GM23338 (cell line): ENCODE measurements at regions not wholly inside any gene's neighbourhood (a gene's known extent, or its start where the extent isn't known, plus 50 kb on each side); places are given as distances from the start of the nearest gene placed in this dataset.

Experiments
- ATAC-seq: fragments of 200-7000 bp; cut with Tn5 transposase; 3 replicates; pipeline ENCODE4 v1.9.1; 2020
- DNase-seq: peaks from one replicate; pipeline ENCODE4 v3.0.0-alpha.2; 2015; ENCODE audit warnings: low spot score
- H2AFZ ChIP-seq: fragments of 200-600 bp; sonication (generic); 2 replicates; pipeline ENCODE4 v1.8.0; 2016; ENCODE audit warnings: antibody characterized with exemption, mild to moderate bottlenecking, moderate library complexity
- H3F3A ChIP-seq: fragments of 200-600 bp; sonication (generic); replicated peaks from 2 replicates; pipeline ENCODE4 v1.8.0; 2017; ENCODE audit warnings: antibody characterized with exemption, mixed run types, low read depth
- H3K27ac ChIP-seq: fragments of 200-600 bp; sonication (generic); 2 replicates; pipeline ENCODE4 v1.6.1; 2016; ENCODE audit warnings: low read depth
- H3K27me3 ChIP-seq: fragments of 200-600 bp; sonication (generic); 2 replicates; pipeline ENCODE4 v1.8.0; 2016; ENCODE audit warnings: mild to moderate bottlenecking, mixed run types, moderate library complexity; ENCODE audit not compliant: insufficient read depth
- H3K36me3 ChIP-seq: fragments of 200-600 bp; sonication (generic); 2 replicates; pipeline ENCODE4 v1.8.0; 2016; ENCODE audit warnings: mild to moderate bottlenecking; ENCODE audit not compliant: insufficient read depth
- H3K4me1 ChIP-seq: fragments of 200-600 bp; sonication (generic); 2 replicates; pipeline ENCODE4 v1.8.0; 2016; ENCODE audit warnings: mild to moderate bottlenecking, moderate library complexity; ENCODE audit not compliant: insufficient read depth
- H3K4me2 ChIP-seq: fragments of 200-600 bp; sonication (generic); 2 replicates; pipeline ENCODE4 v1.7.1; 2017; ENCODE audit warnings: mixed run types
- H3K4me3 ChIP-seq: fragments of 200-600 bp; sonication (generic); 2 replicates; pipeline ENCODE4 v1.6.1; 2016; ENCODE audit warnings: mixed run types
- H3K79me2 ChIP-seq: fragments of 200-600 bp; sonication (generic); replicated peaks from 2 replicates; pipeline ENCODE4 v1.8.0; 2017; ENCODE audit warnings: mild to moderate bottlenecking; ENCODE audit not compliant: insufficient read depth
- H3K9me2 ChIP-seq: fragments of 200-600 bp; sonication (generic); 2 replicates; pipeline ENCODE4 v1.8.0; 2017; ENCODE audit not compliant: insufficient read depth
- H4K20me1 ChIP-seq: fragments of 200-600 bp; sonication (generic); replicated peaks from 2 replicates; pipeline ENCODE4 v1.8.0; 2017; ENCODE audit warnings: mild to moderate bottlenecking; ENCODE audit not compliant: insufficient read depth
- H3K27ac Mint-ChIP-seq: 2 replicates; pipeline ENCODE4 v1.8.0; 2020; ENCODE audit warnings: inconsistent platforms, mild to moderate bottlenecking, moderate library complexity, mixed read lengths
- H3K27me3 Mint-ChIP-seq: 3 replicates; pipeline ENCODE4 v1.8.0; 2022; ENCODE audit warnings: low read depth, mild to moderate bottlenecking, moderate library complexity, mixed read lengths, inconsistent platforms; ENCODE audit not compliant: insufficient read depth, poor library complexity
- H3K36me3 Mint-ChIP-seq: 3 replicates; pipeline ENCODE4 v1.8.0; 2021; ENCODE audit warnings: low read depth, mild to moderate bottlenecking, inconsistent platforms, moderate library complexity, mixed read lengths
- H3K4me1 Mint-ChIP-seq: 3 replicates; pipeline ENCODE4 v1.8.0; 2020; ENCODE audit warnings: mild to moderate bottlenecking, inconsistent platforms, mixed read lengths
- H3K4me3 Mint-ChIP-seq: 3 replicates; pipeline ENCODE4 v1.8.0; 2021; ENCODE audit warnings: moderate library complexity, mild to moderate bottlenecking, inconsistent platforms, mixed read lengths
- H3K9me3 Mint-ChIP-seq: 3 replicates; pipeline ENCODE4 v1.8.0; 2020; ENCODE audit warnings: moderate library complexity, mild to moderate bottlenecking, inconsistent platforms, mixed read lengths
- CREB1 ChIP-seq: fragments of 250-450 bp; sonication (Bioruptor Pico); IDR thresholded peaks from 2 replicates; pipeline ENCODE4 v1.5.0; 2020; ENCODE audit warnings: low read depth, mild to moderate bottlenecking, moderate library complexity
- ETS1 ChIP-seq: IDR thresholded peaks from 2 replicates; pipeline ENCODE4 v1.6.1; 2016; ENCODE audit warnings: antibody characterized with exemption
- EZH2 ChIP-seq: fragments of 200-600 bp; sonication (generic); IDR thresholded peaks from one replicate; pipeline ENCODE4 v1.8.0; 2017; ENCODE audit warnings: antibody characterized with exemption, mild to moderate bottlenecking, low read depth; ENCODE audit not compliant: unreplicated experiment
- EZH2phosphoT487 ChIP-seq: fragments of 200-600 bp; sonication (generic); IDR thresholded peaks from one replicate; pipeline ENCODE4 v1.8.1; 2018; ENCODE audit warnings: antibody characterized with exemption; ENCODE audit not compliant: unreplicated experiment
- JUNB ChIP-seq: IDR thresholded peaks from one replicate; pipeline ENCODE4 v1.6.1; 2016; ENCODE audit warnings: antibody characterized with exemption; ENCODE audit not compliant: unreplicated experiment
- NANOG ChIP-seq: IDR thresholded peaks from 2 replicates; pipeline ENCODE4 v1.6.1; 2016; ENCODE audit warnings: antibody characterized with exemption, borderline replicate concordance
- POLR2AphosphoS5 ChIP-seq: IDR thresholded peaks from 2 replicates; pipeline ENCODE4 v1.6.1; 2016; ENCODE audit warnings: antibody characterized with exemption, low read depth
- REST ChIP-seq: IDR thresholded peaks from one replicate; pipeline ENCODE4 v1.6.1; 2018; ENCODE audit warnings: antibody characterized with exemption; ENCODE audit not compliant: unreplicated experiment
- STAT1 ChIP-seq: IDR thresholded peaks from one replicate; pipeline ENCODE4 v1.6.1; 2016; ENCODE audit warnings: antibody characterized with exemption; ENCODE audit not compliant: unreplicated experiment
- ZNF114 ChIP-seq: fragments of 250-450 bp; sonication (Bioruptor Pico); IDR thresholded peaks from 2 replicates; pipeline ENCODE4 v1.5.0; 2020; ENCODE audit warnings: mild to moderate bottlenecking, moderate library complexity
- ZNF331 ChIP-seq: fragments of 250-450 bp; sonication (Bioruptor Pico); IDR thresholded peaks from 2 replicates; pipeline ENCODE4 v1.5.0; 2020; ENCODE audit warnings: low read depth, mild to moderate bottlenecking, moderate library complexity
- ZNF462 ChIP-seq: fragments of 250-450 bp; sonication (Bioruptor Pico); IDR thresholded peaks from 2 replicates; pipeline ENCODE4 v1.5.0; 2020; ENCODE audit warnings: mild to moderate bottlenecking, moderate library complexity
- TF ChIP-seq, protein P1 (sequence below), 2 experiments: fragments of 200-600 bp in 1 of 2; sonication (generic) in 1 of 2; conservative IDR thresholded peaks; 2 replicates each; pipeline versions ENCODE4 v1.5.1 to v1.6.1; 2016 to 2017; ENCODE audit warnings: antibody characterized with exemption in 2 of 2, low read depth in 2 of 2, mild to moderate bottlenecking in 2 of 2, moderate library complexity in 1 of 2

- no peak for DNase-seq
- no peaks in the 10 kb centered on the region for H3K4me1 ChIP-seq
- no peak overlapping the region for H2AFZ ChIP-seq
- TF ChIP-seq EZH2phosphoT487 (no peak), REST (no peak), STAT1 (no peak), CREB1 (CRISPR knock-in tag) (no peak), EZH2 (no peak), NANOG (no peak), ETS1 (no peak), POLR2AphosphoS5 (no peak), ZNF331 (CRISPR knock-in tag) (no peak), ZNF114 (CRISPR knock-in tag) (no peak), ZNF462 (no peak), JUNB (no peak)
- TF ChIP-seq, protein P1, sequence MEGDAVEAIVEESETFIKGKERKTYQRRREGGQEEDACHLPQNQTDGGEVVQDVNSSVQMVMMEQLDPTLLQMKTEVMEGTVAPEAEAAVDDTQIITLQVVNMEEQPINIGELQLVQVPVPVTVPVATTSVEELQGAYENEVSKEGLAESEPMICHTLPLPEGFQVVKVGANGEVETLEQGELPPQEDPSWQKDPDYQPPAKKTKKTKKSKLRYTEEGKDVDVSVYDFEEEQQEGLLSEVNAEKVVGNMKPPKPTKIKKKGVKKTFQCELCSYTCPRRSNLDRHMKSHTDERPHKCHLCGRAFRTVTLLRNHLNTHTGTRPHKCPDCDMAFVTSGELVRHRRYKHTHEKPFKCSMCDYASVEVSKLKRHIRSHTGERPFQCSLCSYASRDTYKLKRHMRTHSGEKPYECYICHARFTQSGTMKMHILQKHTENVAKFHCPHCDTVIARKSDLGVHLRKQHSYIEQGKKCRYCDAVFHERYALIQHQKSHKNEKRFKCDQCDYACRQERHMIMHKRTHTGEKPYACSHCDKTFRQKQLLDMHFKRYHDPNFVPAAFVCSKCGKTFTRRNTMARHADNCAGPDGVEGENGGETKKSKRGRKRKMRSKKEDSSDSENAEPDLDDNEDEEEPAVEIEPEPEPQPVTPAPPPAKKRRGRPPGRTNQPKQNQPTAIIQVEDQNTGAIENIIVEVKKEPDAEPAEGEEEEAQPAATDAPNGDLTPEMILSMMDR (conservative IDR thresholded peaks at IDR 0.05; ENCODE audit: low read depth in 2 of 2) = no peak
- H3K9me2 ChIP-seq = no peaks in the 10 kb centered on the region
- H3K9me3 Mint-ChIP-seq = peaks cover 27% of the 10 kb centered on the region
- no peak overlapping the region for H3K4me3 ChIP-seq
- peaks cover 1% of the 10 kb centered on the region for H3K27me3 Mint-ChIP-seq
- H3K27ac ChIP-seq = no peak overlapping the region
- no peak overlapping the region for H3K4me3 Mint-ChIP-seq
- H3K27me3 ChIP-seq = no peaks in the 10 kb centered on the region
- H4K20me1 ChIP-seq = no peaks in the 10 kb centered on the region
- no peak overlapping the region for H3K4me2 ChIP-seq
- no peak for ATAC-seq
- no peaks in the 10 kb centered on the region for H3F3A ChIP-seq
- no peaks in the 10 kb centered on the region for H3K36me3 ChIP-seq
- peaks cover 19% of the 10 kb centered on the region; the same call in 2 of the 3 replicates for H3K36me3 Mint-ChIP-seq
- H3K27ac Mint-ChIP-seq = no peak overlapping the region
- no peaks in the 10 kb centered on the region for H3K79me2 ChIP-seq
- peaks cover 3% of the 10 kb centered on the region; the same call in 1 of the 3 replicates for H3K4me1 Mint-ChIP-seq
Measured at GRCh38 chr6:168935628-168936010, 318.0 kb downstream of the THBS2 start.
